ENCODE measurements at regions not wholly inside any gene's neighbourhood (a gene's known extent, or its start where the extent isn't known, plus 50 kb on each side); places are given as distances from the start of the nearest gene placed in this dataset.

GRCh38 chr3:168860028-168860427, 764.3 kb upstream of the GOLIM4 start:
- H3K4me1 ChIP-seq (ENCODE audit: control insufficient read depth, insufficient read depth, low read length) = no peaks in the 10 kb centered on the region
- TF ChIP-seq MXI1 (IDR thresholded peaks at IDR 0.05; ENCODE audit: borderline replicate concordance, low read depth, low read length) (no peak), SMC3 (IDR thresholded peaks at IDR 0.05; ENCODE audit: low read depth, low read length) (no peak), CEBPB (IDR thresholded peaks at IDR 0.05; ENCODE audit: low read depth, low read length) (no peak), CTCF (conservative IDR thresholded peaks at IDR 0.05; ENCODE audit: low read depth, low read length) (no peak), ELK1 (IDR thresholded peaks at IDR 0.05; ENCODE audit: borderline replicate concordance, low read depth, low read length) (no peak), MAFK (IDR thresholded peaks at IDR 0.05; ENCODE audit: low read depth, low read length) (no peak), RAD21 (IDR thresholded peaks at IDR 0.05; ENCODE audit: low read length) (no peak), POLR2A (IDR thresholded peaks at IDR 0.05; ENCODE audit: low read depth, low read length) (no peak), RCOR1 (IDR thresholded peaks at IDR 0.05; ENCODE audit: insufficient replicate concordance, low read length) (no peak), FOS (IDR thresholded peaks at IDR 0.05; ENCODE audit: low read depth, low read length) (no peak), BHLHE40 (IDR thresholded peaks at IDR 0.05; ENCODE audit: low read depth, low read length) (no peak), CHD1 (IDR thresholded peaks at IDR 0.05; ENCODE audit: low read depth, low read length) (no peak)
- H3K4me3 ChIP-seq (ENCODE audit: insufficient read depth, low read depth, low read length) = no peak overlapping the region
- no peak overlapping the region for H3K4ac ChIP-seq (ENCODE audit: low read depth, low read length)
- no CpG with 5 or more reads among the region's 4 CpGs for WGBS, 2 experiments (ENCODE audit: extremely low coverage in 2 of 2, insufficient read length in 1 of 2)
- no peak overlapping the region for H2BK120ac ChIP-seq (ENCODE audit: low read depth, low read length)
- in situ Hi-C loops (cut with MboI; ENCODE audit: low sequenced_read_pairs) = loop anchor here (10.0 kb wide), 1 partner anchor 815 kb away; no protein-coding TSS in a partner anchor
- no peak overlapping the region for H4K91ac ChIP-seq (ENCODE audit: insufficient read depth, low read depth, low read length)
- no peaks in the 10 kb centered on the region for H3K9me3 ChIP-seq (ENCODE audit: control insufficient read depth, insufficient read depth, low read length)
- H3K14ac ChIP-seq (replicated peaks; ENCODE audit: low read depth, low read length) = no peak overlapping the region
- no peaks in the 10 kb centered on the region for H4K20me1 ChIP-seq (ENCODE audit: insufficient read depth, low read length)
- ChIA-PET CTCF (interaction anchor here (0.5 to 1.2 kb wide), 3 partner anchors 13 to 275 kb away, joined by 3 read pairs; no protein-coding TSS in a partner anchor), POLR2A (ENCODE audit: unreplicated experiment) (no interaction called here)
- ATAC-seq (ENCODE audit: low read depth) (no peak), DNase-seq (no peak)
- intact Hi-C loops (cut with micrococcal nuclease) = no loop called here
- H2BK5ac ChIP-seq (ENCODE audit: low read depth, low read length, poor library complexity, severe bottlenecking) = no peak overlapping the region
- no peaks in the 10 kb centered on the region for H3K36me3 ChIP-seq (ENCODE audit: control insufficient read depth, insufficient read depth, low read length)
- no peak overlapping the region for H3K56ac ChIP-seq (ENCODE audit: extremely low read depth, insufficient read depth, low read length)
- no peak overlapping the region for H2AFZ ChIP-seq (replicated peaks; ENCODE audit: low read length, poor library complexity)
- BruUV-seq (replicated peaks) = no TSS peak
- H2BK20ac ChIP-seq (ENCODE audit: low read depth, low read length) = no peak overlapping the region
- H3K27ac ChIP-seq (ENCODE audit: insufficient read depth, low read length) = no peak overlapping the region
- no peak overlapping the region for H2AK5ac ChIP-seq (ENCODE audit: low read depth, low read length)
- H3K23ac ChIP-seq (ENCODE audit: low read depth, low read length) = no peak overlapping the region
- H3K18ac ChIP-seq (ENCODE audit: low read depth, low read length) = no peak overlapping the region
- dilution Hi-C loops (cut with HindIII; ENCODE audit: low sequenced_read_pairs, unreplicated experiment) = no loop called here
- no peaks in the 10 kb centered on the region for H3K27me3 ChIP-seq (ENCODE audit: control insufficient read depth, insufficient read depth, low read length)
- H3K4me2 ChIP-seq (ENCODE audit: low read depth, low read length) = no peak overlapping the region
- no peak overlapping the region for H2AK9ac ChIP-seq (replicated peaks; ENCODE audit: low read depth, low read length, poor library complexity)
- no peak overlapping the region for H2BK15ac ChIP-seq (ENCODE audit: low read depth, low read length)
- no peak overlapping the region for H4K5ac ChIP-seq (ENCODE audit: low read depth, low read length)
- H3K9me1 ChIP-seq (ENCODE audit: insufficient read depth, low read length) = no peaks in the 10 kb centered on the region
- H3K79me1 ChIP-seq (ENCODE audit: low read depth in 1 of 2, low read length in 2 of 2) = no peaks in the 10 kb centered on the region
- no peak overlapping the region for H3K9ac ChIP-seq (ENCODE audit: low read depth, low read length)
- no peak overlapping the region for H4K8ac ChIP-seq (ENCODE audit: low read depth in 2 of 2, low read length in 2 of 2)
